LoVo (cell line): ENCODE measurements at regions not wholly inside any gene's neighbourhood (a gene's known extent, or its start where the extent isn't known, plus 50 kb on each side); places are given as distances from the start of the nearest gene placed in this dataset.

Source experiments
- DNase-seq: peaks from one replicate; pipeline ENCODE4 v3.0.0-alpha.2; 2016; ENCODE audit warnings: low spot score

DNA sequence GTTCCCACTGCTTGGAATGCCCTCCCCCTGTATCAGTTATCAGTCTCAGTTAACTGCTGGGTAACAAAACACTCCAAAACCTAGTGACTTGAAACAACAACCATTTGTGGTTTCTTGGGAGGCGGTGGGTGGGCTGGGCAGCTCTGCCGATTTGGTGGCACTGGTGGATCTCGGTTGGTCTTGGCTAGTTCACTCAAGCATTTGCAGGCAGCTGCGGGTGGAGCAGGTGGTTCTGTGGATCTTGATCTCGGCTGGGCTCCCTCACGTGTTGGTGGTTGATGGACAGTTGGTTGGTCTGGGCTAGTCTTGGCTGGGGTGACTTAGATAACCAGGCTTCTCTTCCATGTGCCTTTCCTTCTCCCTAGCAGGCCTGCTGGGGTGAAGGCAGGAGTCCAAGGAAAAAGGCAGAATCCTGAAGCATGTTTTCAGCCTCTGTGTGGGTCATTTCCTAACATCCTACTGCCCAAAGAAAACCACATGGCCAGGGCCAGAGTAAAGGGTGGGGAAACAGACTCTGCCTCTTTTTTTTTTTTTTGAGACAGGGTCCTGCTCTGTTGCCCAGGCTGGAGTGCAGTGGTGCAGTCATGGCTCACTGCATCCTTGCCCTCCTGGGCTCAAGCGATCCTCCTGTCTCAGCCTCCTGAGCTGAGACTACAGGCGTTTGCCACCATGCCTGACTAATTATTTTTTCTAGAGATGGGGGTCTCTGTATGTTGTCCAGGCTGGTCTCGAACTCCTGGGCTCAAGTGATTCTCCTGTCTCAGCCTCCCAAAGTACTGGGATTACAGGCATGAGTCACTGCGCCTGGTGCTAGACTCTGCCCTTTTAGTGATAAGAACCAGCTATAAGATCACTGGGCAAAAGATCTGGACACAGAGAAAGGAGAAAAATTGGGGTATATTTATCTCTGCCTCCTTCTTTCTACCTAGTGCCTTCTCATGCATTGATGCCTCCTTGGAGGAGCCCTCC is 183.7 kb downstream of the RGS3 start:
- no peak for DNase-seq

DNA sequence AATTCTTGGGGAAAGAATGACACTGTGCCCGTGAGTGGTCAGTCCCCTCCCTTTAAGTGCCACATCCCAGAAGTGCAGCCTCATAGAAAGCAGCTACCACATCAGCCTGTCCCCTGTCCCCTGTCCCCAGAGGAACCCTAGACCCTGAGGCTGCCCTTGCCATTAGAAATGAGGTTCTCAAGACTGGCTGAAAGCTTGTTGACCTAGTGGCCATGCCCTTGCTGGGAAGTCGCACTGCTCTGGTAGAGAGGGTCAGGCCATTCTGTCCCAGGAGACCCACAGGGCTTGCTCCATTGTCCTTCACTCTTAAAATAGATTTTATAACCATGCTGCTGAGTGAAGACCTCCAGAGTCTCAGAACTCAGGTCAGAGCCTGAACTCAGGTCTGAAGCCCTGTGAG is 184.5 kb downstream of the RGS3 start:
- DNase-seq = no peak

DNA sequence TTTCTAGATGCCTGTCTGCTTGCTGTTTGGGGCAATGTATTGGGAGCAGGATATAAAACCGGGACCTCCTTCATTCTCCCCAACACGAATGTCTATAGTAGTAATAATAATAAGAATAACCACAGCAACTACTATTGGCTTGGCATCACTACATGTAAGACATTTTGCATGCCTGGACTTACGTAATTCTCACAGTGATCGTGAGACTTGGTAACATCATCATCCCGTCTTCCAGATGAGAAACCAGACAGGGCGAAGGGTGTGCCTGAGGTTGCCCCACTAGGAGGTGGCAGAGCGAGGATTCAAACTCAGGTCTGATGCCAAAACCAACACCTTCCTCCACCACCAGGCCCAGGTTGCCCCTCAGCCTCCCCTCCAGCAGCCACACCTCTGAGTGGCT is 185.1 kb downstream of the RGS3 start:
- DNase-seq = no peak

- DNase-seq = no peak
Measured at GRCh38 chr9:113649054-113649453, 185.5 kb downstream of the RGS3 start.

- DNase-seq = no peak
Measured at GRCh38 chr9:113649855-113650206, 186.3 kb downstream of the RGS3 start.

DNA sequence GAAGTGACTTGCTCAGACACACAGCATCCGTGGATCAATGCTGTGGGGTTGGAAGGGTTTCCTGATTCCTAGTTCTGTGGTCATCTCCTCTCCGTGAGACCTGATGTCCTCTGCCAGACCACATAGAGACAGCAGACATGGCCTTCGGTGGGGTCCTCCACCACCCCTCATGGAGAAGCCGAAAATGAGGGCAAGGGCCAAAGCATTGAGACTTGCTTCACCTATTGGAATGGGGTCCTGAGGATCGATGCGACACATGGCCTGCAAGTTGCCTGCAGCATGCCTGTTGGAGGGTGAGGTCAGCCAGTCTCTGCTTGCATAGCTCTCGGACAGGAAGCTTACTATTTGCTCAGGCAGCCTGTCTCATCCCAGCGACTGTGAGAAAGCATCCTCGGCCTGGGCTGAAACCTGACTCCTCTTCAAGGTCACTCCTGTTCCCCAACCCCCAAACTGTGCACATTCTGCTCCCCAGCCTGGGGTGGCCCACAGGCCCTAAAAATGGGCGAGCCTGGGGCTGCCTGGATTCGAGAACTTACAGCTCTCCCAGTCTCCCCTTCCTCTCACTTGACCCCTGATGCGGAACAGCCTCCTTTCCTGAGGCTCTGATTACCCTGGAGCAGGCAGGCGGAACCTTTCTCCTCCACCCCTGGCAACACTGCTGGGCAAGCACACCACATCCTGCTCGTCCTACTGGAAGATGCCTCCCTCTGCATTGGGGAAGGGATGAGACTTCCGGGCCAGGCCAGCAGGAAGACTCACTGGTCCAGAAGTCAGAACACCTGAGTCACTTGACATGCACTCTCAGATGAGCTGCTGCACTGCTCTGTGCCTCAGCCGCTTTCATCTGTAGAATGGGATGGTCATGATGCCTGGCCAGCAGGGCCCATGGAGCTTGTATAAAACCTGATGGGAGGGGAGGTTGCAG is 186.9 kb downstream of the RGS3 start:
- no peak for DNase-seq

DNA sequence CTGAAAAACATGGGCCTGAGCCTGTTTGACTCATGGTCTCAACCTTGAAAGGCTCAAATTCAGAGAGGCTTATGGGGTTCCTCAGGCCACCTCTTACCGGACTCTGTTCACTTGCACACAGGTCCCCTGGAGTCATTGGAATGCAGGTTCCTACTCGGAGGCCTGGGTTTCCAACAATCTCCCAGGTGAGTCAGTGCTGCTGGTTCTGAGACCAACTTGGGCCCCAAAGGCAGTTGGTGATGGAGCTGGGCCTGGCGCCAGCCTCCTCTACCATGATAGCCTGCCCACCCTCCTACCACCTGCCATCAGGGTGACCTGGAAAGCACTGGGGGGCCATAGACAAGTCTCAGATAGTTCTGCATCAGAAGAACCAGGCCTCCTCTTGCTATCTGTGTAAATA is 188.4 kb downstream of the RGS3 start:
- DNase-seq = no peak

- DNase-seq = no peak
Measured at GRCh38 chr9:113652355-113653152, 189.0 kb downstream of the RGS3 start.

- DNase-seq = no peak
Measured at GRCh38 chr9:113653746-113654604, 190.4 kb downstream of the RGS3 start.

DNA sequence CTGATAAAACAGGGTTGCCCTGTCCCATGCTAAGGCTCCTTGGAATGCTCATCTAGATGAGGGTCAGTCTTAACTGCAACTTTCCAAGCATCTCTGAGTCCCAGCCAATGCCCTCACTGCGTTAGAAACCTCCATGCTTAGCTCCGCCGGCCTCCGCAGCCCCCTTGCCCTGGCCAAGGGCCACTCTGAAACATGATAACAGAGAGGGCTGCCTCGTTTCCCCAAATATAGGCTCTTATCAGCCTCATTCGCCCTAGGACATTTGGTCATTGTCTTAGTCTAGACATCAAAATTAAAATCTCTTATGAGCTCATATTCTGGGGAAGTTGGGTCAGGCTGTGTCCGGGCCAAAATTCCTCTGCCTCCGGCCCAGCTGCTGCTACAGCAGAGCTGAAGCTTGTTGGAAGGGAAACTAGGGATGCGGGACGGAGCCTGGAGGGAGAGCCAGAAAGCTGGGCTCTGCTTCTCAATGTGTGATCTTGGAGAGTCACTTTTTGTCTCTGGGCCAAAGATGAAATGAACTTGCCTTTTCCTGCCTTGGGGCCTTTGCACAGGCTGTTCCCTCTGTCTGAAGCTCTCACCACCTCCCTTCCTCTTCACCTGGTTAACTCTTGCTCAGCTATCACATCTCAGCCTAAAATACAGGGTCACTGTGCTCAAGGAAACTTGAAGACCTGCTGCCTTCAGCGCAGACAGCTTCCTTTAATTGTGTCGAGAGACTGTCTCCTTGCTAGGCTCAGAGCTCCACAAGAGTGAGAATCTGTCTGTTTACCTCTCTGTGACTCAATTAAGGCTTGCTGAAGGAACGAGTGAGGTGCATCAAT is 191.3 kb downstream of the RGS3 start:
- no peak for DNase-seq

DNA sequence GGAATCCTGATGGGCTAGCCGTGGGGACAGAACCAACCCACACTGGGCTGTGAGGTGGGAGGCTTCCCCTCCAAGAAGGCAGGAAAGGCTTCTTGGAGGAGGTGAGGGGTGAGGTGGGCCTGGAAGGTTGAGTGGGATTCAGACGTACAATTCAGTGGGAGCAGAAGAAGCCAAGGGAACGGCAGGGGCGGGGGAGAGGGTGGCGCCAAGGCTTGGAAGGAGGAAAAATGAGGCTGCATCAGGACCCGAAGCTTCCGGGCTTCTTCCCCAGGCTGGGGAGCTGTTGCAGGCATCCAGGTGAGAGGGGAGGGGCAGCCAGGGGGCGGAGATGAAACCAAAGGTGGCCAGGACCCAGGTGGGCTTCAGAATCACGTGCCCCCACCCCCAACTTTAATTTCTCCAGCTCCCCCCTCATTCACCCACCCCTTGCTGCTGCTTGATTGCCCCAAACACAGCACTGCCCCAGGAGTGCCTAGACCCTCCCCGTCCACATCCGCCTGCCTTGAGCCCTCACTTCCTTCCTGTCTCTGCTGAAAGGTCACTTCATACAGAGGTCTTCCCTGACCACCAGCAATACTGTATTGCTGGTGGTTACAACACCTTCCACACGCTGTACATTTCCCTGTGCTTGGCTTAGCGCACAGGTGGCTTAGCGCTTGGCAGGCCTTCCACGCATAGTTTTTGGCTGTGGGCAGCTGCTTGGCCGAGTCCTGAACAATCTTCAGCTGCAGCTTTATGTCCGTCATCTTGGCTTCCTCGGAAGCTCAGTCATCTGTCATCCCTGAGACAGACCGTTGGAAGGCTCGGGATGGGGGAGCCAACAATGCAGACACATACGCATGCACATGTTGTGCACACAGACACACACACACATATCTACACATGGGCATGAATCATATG is 193.5 kb downstream of the RGS3 start:
- DNase-seq = no peak

DNA sequence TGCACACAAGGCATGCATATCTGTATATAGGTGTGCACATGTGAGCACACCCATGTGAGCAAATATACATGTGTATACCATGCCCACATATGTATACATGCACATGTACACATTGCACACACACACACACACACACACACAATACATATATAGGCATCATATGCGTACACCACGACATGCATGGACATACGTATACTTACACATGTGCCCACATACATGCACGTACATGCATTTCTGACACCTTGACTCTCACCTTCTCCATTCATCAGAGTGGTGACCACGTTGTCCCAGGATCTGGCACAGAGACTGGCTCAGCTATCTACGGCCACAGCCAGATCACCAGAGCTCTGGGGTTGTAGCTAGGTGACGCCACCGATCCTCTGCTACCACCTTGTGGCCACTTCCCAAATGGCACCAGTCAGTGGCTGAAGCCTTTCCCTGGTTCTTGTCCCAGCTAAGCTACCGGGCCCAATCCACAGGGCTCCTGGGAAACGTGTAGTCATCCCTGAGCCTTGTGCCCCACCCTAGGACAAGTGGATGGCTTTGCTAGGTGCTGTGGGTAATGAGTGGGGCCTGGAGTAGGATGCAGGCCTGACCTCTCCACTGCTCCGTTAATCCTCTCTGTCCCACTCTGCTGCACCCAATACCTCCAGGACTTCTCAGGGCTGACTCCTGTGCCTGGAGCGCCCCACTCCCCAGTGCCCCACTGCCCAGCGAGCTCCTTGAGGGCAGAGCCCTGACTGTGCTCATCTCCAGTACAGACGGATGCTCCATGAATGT is 194.4 kb downstream of the RGS3 start:
- DNase-seq = peak; percentile 81

GRCh38 chr9:113658545-113658895 is 195.0 kb downstream of the RGS3 start:
- no peak for DNase-seq

DNA sequence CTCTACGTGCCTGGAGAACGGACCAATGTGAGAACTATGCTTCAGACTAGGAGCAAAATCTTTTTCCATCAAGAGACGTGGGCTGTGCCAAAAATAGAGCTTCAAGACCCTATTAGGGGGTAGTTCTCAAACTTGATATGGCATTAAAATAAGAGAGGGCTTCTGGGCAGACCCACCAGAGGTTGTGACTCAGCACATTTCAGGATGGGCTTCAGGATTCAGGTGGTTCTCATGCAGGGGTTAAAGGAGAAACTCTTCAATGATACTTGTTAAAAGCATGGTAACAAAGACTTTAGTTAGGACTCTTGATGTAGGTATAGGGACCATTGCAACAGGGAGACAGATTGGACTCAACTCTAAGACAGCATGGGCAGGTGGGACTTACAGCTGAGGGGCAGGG is 195.5 kb downstream of the RGS3 start:
- DNase-seq = no peak

- no peak for DNase-seq
Measured at GRCh38 chr9:113659740-113660139, 196.2 kb downstream of the RGS3 start.

GRCh38 chr9:113660196-113660595 is 196.7 kb downstream of the RGS3 start:
- DNase-seq = no peak

GRCh38 chr9:113661074-113661473 is 197.5 kb downstream of the RGS3 start:
- DNase-seq = no peak

DNA sequence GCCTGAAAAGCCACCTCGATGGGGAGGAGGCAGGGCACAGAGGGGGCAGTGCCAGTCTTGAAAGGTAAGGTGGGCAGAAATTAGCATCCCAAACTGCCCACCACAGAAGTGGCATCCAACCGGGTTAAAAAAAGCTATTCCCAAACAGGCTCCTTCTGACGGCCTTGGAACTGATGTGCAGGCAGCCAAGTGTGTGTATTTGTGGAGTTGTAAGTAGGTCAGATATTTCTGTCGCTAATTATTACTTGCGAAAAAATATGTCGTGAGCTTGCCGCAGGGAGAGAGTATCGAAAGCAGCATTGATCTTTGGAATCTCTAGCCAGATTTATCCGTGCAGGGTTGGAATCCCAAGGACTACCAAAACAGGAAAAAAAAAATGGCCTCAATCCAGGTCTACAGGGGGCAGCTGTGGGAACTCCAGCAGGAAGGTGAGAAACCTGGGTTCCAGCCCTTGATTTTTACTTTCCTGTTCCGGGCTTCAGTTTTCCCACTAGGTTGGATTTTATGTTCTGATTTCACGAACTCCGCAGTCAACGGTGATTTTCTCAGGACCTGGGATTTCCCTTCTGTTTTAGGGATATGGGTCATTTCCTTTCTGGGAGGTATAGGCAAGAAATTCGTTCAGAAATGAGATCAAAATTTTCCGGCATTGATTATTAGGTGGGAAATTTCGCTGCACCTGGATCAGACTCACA is 200.8 kb downstream of the RGS3 start:
- DNase-seq = no peak
